ENCODE measurements at regions not wholly inside any gene's neighbourhood (a gene's known extent, or its start where the extent isn't known, plus 50 kb on each side); places are given as distances from the start of the nearest gene placed in this dataset.

DNA sequence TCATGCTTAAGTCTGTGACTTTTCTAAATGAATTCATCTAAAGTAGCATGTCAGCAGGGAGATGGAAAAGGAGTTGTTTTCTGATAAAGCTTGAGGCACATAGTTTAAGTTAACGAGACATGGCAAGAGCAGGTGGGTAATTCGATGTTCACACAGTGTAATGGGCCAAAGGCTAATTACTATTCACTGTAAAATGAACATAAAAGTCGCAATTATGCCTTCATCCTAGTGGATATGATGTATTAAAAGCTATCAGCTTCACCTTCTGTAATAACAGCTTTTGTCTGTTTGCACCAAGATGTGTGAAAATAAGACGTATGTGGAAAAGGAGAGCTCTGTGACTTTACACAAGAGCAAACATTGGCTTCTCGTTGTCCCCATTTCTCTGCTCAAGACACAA lies 94.2 kb upstream of the CDH20 start:
- Histone ChIP-seq H3K9me3 (ENCODE audit: control insufficient read depth, insufficient read depth, low read length) (no peaks in the 10 kb centered on the region), H3K4me1 (ENCODE audit: control insufficient read depth, insufficient read depth, low read length) (no peaks in the 10 kb centered on the region), H3K36me3 (ENCODE audit: control insufficient read depth, insufficient read depth, low read length) (no peaks in the 10 kb centered on the region), H3K27me3 (ENCODE audit: control insufficient read depth, insufficient read depth, low read length) (no peaks in the 10 kb centered on the region), H3K4me3 (ENCODE audit: low read depth, low read length) (no peak overlapping the region), H3K9ac (ENCODE audit: low read depth, low read length) (no peak overlapping the region)

DNA sequence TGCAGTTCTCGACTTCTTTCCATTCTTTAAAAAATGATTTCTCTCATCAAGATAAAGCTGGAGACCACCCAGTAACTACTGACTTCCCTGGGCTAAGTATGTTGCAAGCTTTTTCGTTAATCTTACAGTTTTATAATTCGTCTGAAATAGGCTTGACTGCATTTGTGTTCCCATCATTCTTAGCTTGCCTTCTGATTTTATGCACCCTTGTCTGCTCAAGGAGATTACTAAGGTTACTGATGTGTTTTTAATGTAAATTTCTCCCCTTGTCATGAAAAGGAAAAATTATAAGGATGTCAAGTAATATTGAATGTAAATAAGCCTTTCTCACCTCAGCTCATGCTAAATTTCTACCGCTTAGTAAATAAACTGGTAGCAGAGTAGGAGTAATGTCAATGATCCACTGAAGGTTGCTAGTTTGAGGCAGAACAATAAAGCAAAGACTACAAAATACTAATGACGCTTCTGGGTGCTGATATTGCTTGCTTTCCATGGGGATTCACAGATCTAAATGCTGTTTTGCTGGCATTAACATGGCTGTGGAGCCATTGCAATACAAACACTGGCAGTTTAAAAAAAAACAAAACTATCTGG lies 91.9 kb upstream of the CDH20 start:
- Histone ChIP-seq H3K9ac (ENCODE audit: low read depth, low read length) (no peak overlapping the region), H3K27me3 (ENCODE audit: control insufficient read depth, insufficient read depth, low read length) (no peaks in the 10 kb centered on the region), H3K4me1 (ENCODE audit: control insufficient read depth, insufficient read depth, low read length) (no peaks in the 10 kb centered on the region), H3K36me3 (ENCODE audit: control insufficient read depth, insufficient read depth, low read length) (no peaks in the 10 kb centered on the region), H3K9me3 (ENCODE audit: control insufficient read depth, insufficient read depth, low read length) (no peaks in the 10 kb centered on the region), H3K4me3 (ENCODE audit: low read depth, low read length) (no peak overlapping the region)

GRCh38 chr18:61244632-61245031 lies 88.6 kb upstream of the CDH20 start:
- Histone ChIP-seq H3K9ac (ENCODE audit: low read depth, low read length) (no peak overlapping the region), H3K9me3 (ENCODE audit: control insufficient read depth, insufficient read depth, low read length) (no peaks in the 10 kb centered on the region), H3K36me3 (ENCODE audit: control insufficient read depth, insufficient read depth, low read length) (no peaks in the 10 kb centered on the region), H3K4me3 (ENCODE audit: low read depth, low read length) (no peak overlapping the region), H3K27me3 (ENCODE audit: control insufficient read depth, insufficient read depth, low read length) (no peaks in the 10 kb centered on the region), H3K4me1 (ENCODE audit: control insufficient read depth, insufficient read depth, low read length) (no peaks in the 10 kb centered on the region)

GRCh38 chr18:61245276-61245675 lies 88.0 kb upstream of the CDH20 start:
- no peak overlapping the region for H3K9ac ChIP-seq (ENCODE audit: low read depth, low read length)
- H3K27me3 ChIP-seq (ENCODE audit: control insufficient read depth, insufficient read depth, low read length) = no peaks in the 10 kb centered on the region
- no peaks in the 10 kb centered on the region for H3K9me3 ChIP-seq (ENCODE audit: control insufficient read depth, insufficient read depth, low read length)
- H3K36me3 ChIP-seq (ENCODE audit: control insufficient read depth, insufficient read depth, low read length) = no peaks in the 10 kb centered on the region
- H3K4me3 ChIP-seq (ENCODE audit: low read depth, low read length) = no peak overlapping the region
- no peaks in the 10 kb centered on the region for H3K4me1 ChIP-seq (ENCODE audit: control insufficient read depth, insufficient read depth, low read length)

GRCh38 chr18:61248589-61248988 lies 84.6 kb upstream of the CDH20 start:
- Histone ChIP-seq H3K36me3 (ENCODE audit: control insufficient read depth, insufficient read depth, low read length) (no peaks in the 10 kb centered on the region), H3K27me3 (ENCODE audit: control insufficient read depth, insufficient read depth, low read length) (no peaks in the 10 kb centered on the region), H3K9me3 (ENCODE audit: control insufficient read depth, insufficient read depth, low read length) (no peaks in the 10 kb centered on the region), H3K4me3 (ENCODE audit: low read depth, low read length) (no peak overlapping the region), H3K9ac (ENCODE audit: low read depth, low read length) (no peak overlapping the region), H3K4me1 (ENCODE audit: control insufficient read depth, insufficient read depth, low read length) (no peaks in the 10 kb centered on the region)

GRCh38 chr18:61256291-61256690 lies 76.9 kb upstream of the CDH20 start:
- H3K4me3 ChIP-seq (ENCODE audit: low read depth, low read length) = no peak overlapping the region
- no peak overlapping the region for H3K9ac ChIP-seq (ENCODE audit: low read depth, low read length)
- no peaks in the 10 kb centered on the region for H3K36me3 ChIP-seq (ENCODE audit: control insufficient read depth, insufficient read depth, low read length)
- H3K9me3 ChIP-seq (ENCODE audit: control insufficient read depth, insufficient read depth, low read length) = no peaks in the 10 kb centered on the region
- no peaks in the 10 kb centered on the region for H3K4me1 ChIP-seq (ENCODE audit: control insufficient read depth, insufficient read depth, low read length)
- no peaks in the 10 kb centered on the region for H3K27me3 ChIP-seq (ENCODE audit: control insufficient read depth, insufficient read depth, low read length)

DNA sequence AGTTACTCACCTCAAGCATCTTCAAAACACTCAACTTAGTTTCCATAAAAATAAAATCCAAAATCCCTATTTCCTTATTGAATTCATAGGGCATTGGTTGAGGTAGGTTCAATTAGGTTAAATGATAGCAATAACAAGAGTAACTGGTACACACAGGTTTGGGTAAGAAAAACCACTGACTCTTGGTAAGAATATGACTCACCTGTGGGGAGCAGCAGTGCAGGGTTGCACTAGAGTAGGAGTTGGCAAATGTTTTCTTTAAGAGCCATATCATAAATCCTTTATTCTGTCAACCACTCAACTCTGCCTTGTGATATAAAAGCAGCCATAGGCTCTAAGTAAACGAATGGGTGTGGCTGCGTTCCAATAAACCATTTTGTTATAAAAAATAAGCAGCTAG lies 71.4 kb upstream of the CDH20 start:
- Histone ChIP-seq H3K9me3 (ENCODE audit: control insufficient read depth, insufficient read depth, low read length) (no peaks in the 10 kb centered on the region), H3K4me3 (ENCODE audit: low read depth, low read length) (no peak overlapping the region), H3K4me1 (ENCODE audit: control insufficient read depth, insufficient read depth, low read length) (no peaks in the 10 kb centered on the region), H3K36me3 (ENCODE audit: control insufficient read depth, insufficient read depth, low read length) (no peaks in the 10 kb centered on the region), H3K9ac (ENCODE audit: low read depth, low read length) (no peak overlapping the region), H3K27me3 (ENCODE audit: control insufficient read depth, insufficient read depth, low read length) (no peaks in the 10 kb centered on the region)

DNA sequence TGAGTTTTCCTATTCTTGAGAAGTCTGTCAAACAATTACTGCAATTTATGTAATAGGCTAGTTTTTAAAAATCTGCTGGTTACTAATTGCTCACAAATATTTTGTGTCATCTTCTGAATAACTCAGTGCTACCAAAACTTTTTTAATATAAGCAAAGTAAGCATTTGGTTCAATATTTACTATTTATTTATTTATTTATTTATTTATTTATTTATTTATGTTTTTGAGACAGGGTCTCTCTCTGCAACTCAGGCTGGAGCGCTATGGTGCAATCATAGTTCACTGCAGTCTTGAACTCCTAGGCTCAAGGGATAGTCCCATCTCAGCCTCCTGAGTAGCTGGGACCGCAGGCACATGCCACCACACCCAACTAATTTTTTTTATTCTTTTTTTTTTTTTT lies 60.4 kb upstream of the CDH20 start:
- H3K9ac ChIP-seq (ENCODE audit: low read depth, low read length) = no peak overlapping the region

GRCh38 chr18:61273533-61273932 lies 59.7 kb upstream of the CDH20 start:
- Histone ChIP-seq H3K4me1 (ENCODE audit: control insufficient read depth, insufficient read depth, low read length) (peaks cover 18% of the 10 kb centered on the region), H3K27me3 (ENCODE audit: control insufficient read depth, insufficient read depth, low read length) (peaks cover 2% of the 10 kb centered on the region), H3K4me3 (ENCODE audit: low read depth, low read length) (no peak overlapping the region), H3K9me3 (ENCODE audit: control insufficient read depth, insufficient read depth, low read length) (no peaks in the 10 kb centered on the region), H3K36me3 (ENCODE audit: control insufficient read depth, insufficient read depth, low read length) (no peaks in the 10 kb centered on the region), H3K9ac (ENCODE audit: low read depth, low read length) (no peak overlapping the region)

More for the DNA sequence above, 60.4 kb upstream of the CDH20 start:
- H3K27me3 ChIP-seq (ENCODE audit: control insufficient read depth, insufficient read depth, low read length) = peaks cover 2% of the 10 kb centered on the region
- no peak overlapping the region for H3K4me3 ChIP-seq (ENCODE audit: low read depth, low read length)
- H3K9me3 ChIP-seq (ENCODE audit: control insufficient read depth, insufficient read depth, low read length) = no peaks in the 10 kb centered on the region
- H3K4me1 ChIP-seq (ENCODE audit: control insufficient read depth, insufficient read depth, low read length) = peaks cover 18% of the 10 kb centered on the region
- H3K36me3 ChIP-seq (ENCODE audit: control insufficient read depth, insufficient read depth, low read length) = no peaks in the 10 kb centered on the region

- H3K27me3 ChIP-seq (ENCODE audit: control insufficient read depth, insufficient read depth, low read length) = peaks cover 2% of the 10 kb centered on the region
- no peak overlapping the region for H3K4me3 ChIP-seq (ENCODE audit: low read depth, low read length)
- H3K36me3 ChIP-seq (ENCODE audit: control insufficient read depth, insufficient read depth, low read length) = no peaks in the 10 kb centered on the region
- H3K9ac ChIP-seq (ENCODE audit: low read depth, low read length) = no peak overlapping the region
- H3K4me1 ChIP-seq (ENCODE audit: control insufficient read depth, insufficient read depth, low read length) = peaks cover 15% of the 10 kb centered on the region
- H3K9me3 ChIP-seq (ENCODE audit: control insufficient read depth, insufficient read depth, low read length) = no peaks in the 10 kb centered on the region
These were observed 58.7 kb upstream of the CDH20 start for GRCh38 chr18:61274416-61274960.

GRCh38 chr18:61277808-61278207 lies 55.4 kb upstream of the CDH20 start:
- H3K9ac ChIP-seq (ENCODE audit: low read depth, low read length) = no peak overlapping the region
- H3K4me1 ChIP-seq (ENCODE audit: control insufficient read depth, insufficient read depth, low read length) = peaks cover 15% of the 10 kb centered on the region
- H3K27me3 ChIP-seq (ENCODE audit: control insufficient read depth, insufficient read depth, low read length) = no peaks in the 10 kb centered on the region
- no peaks in the 10 kb centered on the region for H3K36me3 ChIP-seq (ENCODE audit: control insufficient read depth, insufficient read depth, low read length)
- H3K4me3 ChIP-seq (ENCODE audit: low read depth, low read length) = no peak overlapping the region
- H3K9me3 ChIP-seq (ENCODE audit: control insufficient read depth, insufficient read depth, low read length) = no peaks in the 10 kb centered on the region

GRCh38 chr18:61281431-61281830 lies 51.8 kb upstream of the CDH20 start:
- no peaks in the 10 kb centered on the region for H3K27me3 ChIP-seq (ENCODE audit: control insufficient read depth, insufficient read depth, low read length)
- H3K9ac ChIP-seq (ENCODE audit: low read depth, low read length) = no peak overlapping the region
- H3K9me3 ChIP-seq (ENCODE audit: control insufficient read depth, insufficient read depth, low read length) = no peaks in the 10 kb centered on the region
- no peaks in the 10 kb centered on the region for H3K36me3 ChIP-seq (ENCODE audit: control insufficient read depth, insufficient read depth, low read length)
- H3K4me3 ChIP-seq (ENCODE audit: low read depth, low read length) = no peak overlapping the region
- H3K4me1 ChIP-seq (ENCODE audit: control insufficient read depth, insufficient read depth, low read length) = peaks cover 7% of the 10 kb centered on the region

All from iPS-15b (cell line).